ENCODE measurements at regions not wholly inside any gene's neighbourhood (a gene's known extent, or its start where the extent isn't known, plus 50 kb on each side); places are given as distances from the start of the nearest gene placed in this dataset.

- no peaks in the 10 kb centered on the region for H3K36me3 Mint-ChIP-seq (ENCODE audit: insufficient read depth)
These were observed 444.3 kb upstream of the VSTM2A start for GRCh38 chr7:54097886-54098285.

GRCh38 chr7:54109501-54109900 is 432.7 kb upstream of the VSTM2A start:
- Mint-ChIP-seq H3K27me3 (no peaks in the 10 kb centered on the region), H3K36me3 (ENCODE audit: insufficient read depth) (no peaks in the 10 kb centered on the region), H3K4me1 (ENCODE audit: low read depth) (no peaks in the 10 kb centered on the region), H3K9me3 (ENCODE audit: low read depth) (no peaks in the 10 kb centered on the region), H3K4me3 (ENCODE audit: low read depth) (no peak overlapping the region), H3K27ac (no peak overlapping the region)
- no peak for DNase-seq (ENCODE audit: low spot score, unreplicated experiment)
- TF ChIP-seq CTCF (IDR thresholded peaks at IDR 0.05; ENCODE audit: unreplicated experiment), result no peak

More at GRCh38 chr7:54097886-54098285, 444.3 kb upstream of the VSTM2A start:
- no peak for DNase-seq (ENCODE audit: low spot score, unreplicated experiment)
- no peak overlapping the region for H3K4me3 Mint-ChIP-seq (ENCODE audit: low read depth)
- H3K27me3 Mint-ChIP-seq, result no peaks in the 10 kb centered on the region
- TF ChIP-seq CTCF (IDR thresholded peaks at IDR 0.05; ENCODE audit: unreplicated experiment), result no peak
- H3K27ac Mint-ChIP-seq, result no peak overlapping the region
- H3K4me1 Mint-ChIP-seq (ENCODE audit: low read depth), result no peaks in the 10 kb centered on the region
- no peaks in the 10 kb centered on the region for H3K9me3 Mint-ChIP-seq (ENCODE audit: low read depth)

GRCh38 chr7:54111814-54112511 is 430.2 kb upstream of the VSTM2A start:
- no peaks in the 10 kb centered on the region for H3K4me1 Mint-ChIP-seq (ENCODE audit: low read depth)
- no peaks in the 10 kb centered on the region for H3K9me3 Mint-ChIP-seq (ENCODE audit: low read depth)
- no peak for DNase-seq (ENCODE audit: low spot score, unreplicated experiment)
- H3K27me3 Mint-ChIP-seq, result no peaks in the 10 kb centered on the region
- no peaks in the 10 kb centered on the region for H3K36me3 Mint-ChIP-seq (ENCODE audit: insufficient read depth)
- no peak overlapping the region for H3K4me3 Mint-ChIP-seq (ENCODE audit: low read depth)
- no peak for TF ChIP-seq CTCF (IDR thresholded peaks at IDR 0.05; ENCODE audit: unreplicated experiment)
- no peak overlapping the region for H3K27ac Mint-ChIP-seq

- H3K9me3 Mint-ChIP-seq (ENCODE audit: low read depth), result no peaks in the 10 kb centered on the region
- no peak for DNase-seq (ENCODE audit: low spot score, unreplicated experiment)
- H3K36me3 Mint-ChIP-seq (ENCODE audit: insufficient read depth), result no peaks in the 10 kb centered on the region
- H3K4me1 Mint-ChIP-seq (ENCODE audit: low read depth), result no peaks in the 10 kb centered on the region
- no peaks in the 10 kb centered on the region for H3K27me3 Mint-ChIP-seq
- H3K27ac Mint-ChIP-seq, result no peak overlapping the region
- H3K4me3 Mint-ChIP-seq (ENCODE audit: low read depth), result no peak overlapping the region
- TF ChIP-seq CTCF (IDR thresholded peaks at IDR 0.05; ENCODE audit: unreplicated experiment), result no peak
These were observed 429.6 kb upstream of the VSTM2A start for GRCh38 chr7:54112567-54112966.

- Mint-ChIP-seq H3K36me3 (ENCODE audit: insufficient read depth) (no peaks in the 10 kb centered on the region), H3K27ac (no peak overlapping the region), H3K4me1 (ENCODE audit: low read depth) (no peaks in the 10 kb centered on the region), H3K9me3 (ENCODE audit: low read depth) (no peaks in the 10 kb centered on the region), H3K4me3 (ENCODE audit: low read depth) (no peak overlapping the region), H3K27me3 (no peaks in the 10 kb centered on the region)
- no peak for TF ChIP-seq CTCF (IDR thresholded peaks at IDR 0.05; ENCODE audit: unreplicated experiment)
- DNase-seq (ENCODE audit: low spot score, unreplicated experiment), result no peak
These were observed 427.0 kb upstream of the VSTM2A start for GRCh38 chr7:54115028-54115763.

All from progenitor cell of endocrine pancreas (in vitro differentiated cells).